Pancreas (tissue), 10 donors: ENCODE measurements at regions not wholly inside any gene's neighbourhood (a gene's known extent, or its start where the extent isn't known, plus 50 kb on each side); places are given as distances from the start of the nearest gene placed in this dataset.

Experiments used
- ATAC-seq, 4 donors: fragments of 200-7000 bp; cut with Tn5 transposase; one replicate each; pipeline versions ENCODE4 v1.8.0 to v1.9.1; 2020; ENCODE audit warnings: mild to moderate bottlenecking in 4 of 4, moderate library complexity in 4 of 4
- DNase-seq, 6 donors: peaks; one replicate each; pipeline ENCODE4 v3.0.0-alpha.2; 2020
- FAIRE-seq: peaks from 2 replicates; lab custom pipeline; 2012; peaks lifted over from hg19 to GRCh38; lab: Jason Lieb, UNC
- H3K27ac ChIP-seq, 4 donors: fragments of 200-600 bp; sonication (generic); 1 replicate in 3 of 4; 2 replicates in 1 of 4; pipeline versions ENCODE4 v1.5.0 to v1.8.0; 2020
- H3K27me3 ChIP-seq, 4 donors: fragments of 200-600 bp; one replicate each; pipeline ENCODE4 v1.8.0; 2021
- H3K36me3 ChIP-seq, 3 donors: fragments of 200-600 bp; sonication (generic) in 1 of 3; one replicate each; pipeline versions ENCODE4 v1.5.0 to v1.8.0; 2020 to 2021
- H3K4me1 ChIP-seq, 3 donors: fragments of 200-600 bp; one replicate each; pipeline ENCODE4 v1.8.0; 2021
- H3K4me3 ChIP-seq, 4 donors: fragments of 200-600 bp; sonication (generic) in 2 of 4; one replicate each; pipeline versions ENCODE4 v1.5.0 to v1.8.0; 2020 to 2021
- H3K9me3 ChIP-seq, 4 donors: fragments of 200-600 bp; one replicate each; pipeline ENCODE4 v1.8.0; 2021
- CTCF ChIP-seq, 4 donors: fragments of 200-600 bp; sonication (generic) in 3 of 4; IDR thresholded peaks; one replicate each; pipeline versions ENCODE4 v1.5.0 to v1.8.0; 2021; ENCODE audit warnings: antibody characterized with exemption in 4 of 4
- WGBS, 2 donors: extraction: QIAGEN DNeasy Blood & Tissue Kit; methylation state at CpG; one replicate each; pipeline ENCODE4 v1.1.7; 2013; 5-methylcytosine and 5-hydroxymethylcytosine counted together
- intact Hi-C, 3 donors: fragments of 100-400 bp; cut with DNase I; formaldehyde crosslinking; loops; one replicate each; pipeline versions ENCODE4 v1.11.1 to v1.14.2; 2022
- donor health status: healthy with polysubstance abuse.
- donor health status: DM: no; HTN: no; CAD: no; lungs with moderate emphysema.
- donor health status: DM: no; HTN: no; CAD: no.
- donor health status: control.
- donor health status: control.
- donor health status: Bipolar disorder and iron deficiency.
- donor health status: DM: yes; HTN: yes; CAD: no.
- donor health status: DM: no; HTN: no; CAD: no.
- donor health status: DM: no; HTN: no; CAD: no.
- donor health status: DM: yes; HTN: yes; CAD: no.

DNA sequence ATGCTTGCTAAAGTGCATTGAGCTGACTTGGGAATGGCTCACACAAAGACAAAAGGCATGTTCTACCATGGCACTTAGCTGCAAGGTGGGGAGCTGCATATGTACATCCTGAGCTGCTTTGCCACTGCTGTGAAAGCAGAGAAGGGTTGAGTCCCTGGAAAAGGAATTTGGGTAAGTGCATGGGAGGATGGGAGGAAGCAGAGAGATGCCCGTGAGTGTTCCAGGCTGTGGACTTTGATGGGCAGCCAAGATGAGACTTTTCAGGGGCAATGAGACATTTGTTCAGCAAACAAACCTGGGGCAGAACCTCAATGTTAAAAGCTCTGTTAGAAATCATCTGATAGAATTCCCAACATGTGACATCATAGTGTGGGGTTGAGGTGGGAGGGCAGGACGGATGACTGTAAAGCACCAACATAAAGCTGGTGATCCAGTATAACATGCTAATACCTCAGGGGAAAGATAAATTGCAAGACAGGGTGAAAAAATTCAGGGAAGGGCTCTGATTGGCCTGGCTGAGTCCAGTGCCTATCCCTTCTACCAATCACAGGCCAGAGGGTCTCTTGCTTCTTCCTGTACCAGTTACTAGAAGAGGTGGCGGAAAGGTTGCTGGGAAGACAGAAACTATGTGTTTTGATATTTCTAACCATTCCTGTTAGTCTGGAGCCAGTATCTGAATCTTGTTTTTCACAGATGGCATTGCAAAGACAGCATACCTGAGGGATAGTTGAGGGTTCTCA lies 163.2 kb downstream of the UTP18 start:
- no peak for ATAC-seq
- 53% methylated on average over 3 of the region's 3 CpGs for WGBS, 2 donors

GRCh38 chr17:51425773-51426172 lies 165.4 kb downstream of the UTP18 start:
- WGBS, 2 donors, result 31 to 50% methylated on average over 1 of the region's 1 CpG
- Histone ChIP-seq H3K4me3 (no peak overlapping the region), H3K9me3 (no peaks in the 10 kb centered on the region), H3K4me1 (no peaks in the 10 kb centered on the region), H3K36me3 (no peaks in the 10 kb centered on the region), H3K27ac (no peak overlapping the region), H3K27me3 (peaks cover 0 to 5% (median 1%) of the 10 kb centered on the region in 4 donors)
- TF ChIP-seq CTCF (IDR thresholded peaks at IDR 0.05), result no peak
- DNase-seq (no peak), FAIRE-seq (no peak), ATAC-seq (no peak)
- intact Hi-C loops, result no loop called here

More for the DNA sequence above, 163.2 kb downstream of the UTP18 start:
- H3K4me3 ChIP-seq, result no peak overlapping the region
- no peaks in the 10 kb centered on the region for H3K9me3 ChIP-seq
- intact Hi-C loops, result no loop called here
- TF ChIP-seq CTCF (IDR thresholded peaks at IDR 0.05), result no peak
- H3K36me3 ChIP-seq, result no peaks in the 10 kb centered on the region
- no peak overlapping the region for H3K27ac ChIP-seq
- DNase-seq (no peak), FAIRE-seq (no peak)
- H3K4me1 ChIP-seq, result no peaks in the 10 kb centered on the region
- peaks cover 0 to 5% (median 1%) of the 10 kb centered on the region in 4 donors for H3K27me3 ChIP-seq

DNA sequence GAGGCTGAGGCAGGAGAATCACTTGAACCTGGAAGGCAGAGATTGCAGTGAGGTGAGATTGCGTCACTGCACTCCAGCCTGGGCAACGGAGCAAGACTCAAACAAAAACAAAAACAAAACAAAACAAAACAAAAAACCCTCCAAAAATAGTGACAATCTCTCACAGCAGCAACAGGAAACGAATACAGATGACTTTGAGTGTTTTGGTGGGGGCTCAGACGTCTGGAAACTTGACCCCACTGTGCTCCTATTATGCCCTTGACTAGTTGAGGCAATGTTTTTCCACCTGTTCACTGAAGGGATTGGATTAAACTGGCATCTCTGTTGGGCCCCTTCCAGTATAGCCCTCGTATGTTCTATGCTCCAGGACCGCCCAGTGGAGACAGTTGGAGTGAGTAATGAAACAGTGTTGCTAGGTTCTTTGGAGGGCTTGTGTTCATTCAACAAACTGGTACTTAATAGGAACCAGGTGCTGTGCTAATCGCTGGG lies 167.0 kb downstream of the UTP18 start:
- Histone ChIP-seq H3K36me3 (no peaks in the 10 kb centered on the region), H3K27me3 (no peaks in the 10 kb centered on the region), H3K4me1 (no peaks in the 10 kb centered on the region), H3K9me3 (no peaks in the 10 kb centered on the region), H3K27ac (no peak overlapping the region), H3K4me3 (no peak overlapping the region)
- WGBS, 2 donors, result 54 to 56% methylated on average over 7 of the region's 7 CpGs
- ATAC-seq, result peak in 3 of 4 donors; percentile 28 to 80 (median 74)
- DNase-seq, result no peak
- TF ChIP-seq CTCF (IDR thresholded peaks at IDR 0.05), result no peak
- no peak for FAIRE-seq
- intact Hi-C loops, result no loop called here

DNA sequence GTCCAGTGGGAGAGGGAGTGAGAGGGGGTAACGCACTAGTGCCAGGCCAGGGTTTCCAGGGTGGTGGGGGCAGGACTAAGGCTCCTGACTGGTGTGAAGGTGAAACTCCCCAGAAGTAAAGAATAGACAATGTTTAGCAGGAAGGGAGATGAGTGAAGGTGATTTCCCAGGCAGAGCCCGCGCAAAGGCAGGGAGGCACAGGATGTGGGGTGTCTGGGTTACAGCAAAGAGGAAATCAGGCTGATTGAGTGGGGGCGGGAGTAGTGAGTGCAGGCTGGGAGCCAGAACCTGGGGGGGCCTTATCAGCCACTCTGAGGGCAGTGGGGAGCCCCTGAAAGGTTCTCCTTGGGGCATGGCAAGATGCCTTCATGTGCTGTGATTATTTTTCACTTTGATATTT lies 167.5 kb downstream of the UTP18 start:
- Histone ChIP-seq H3K27ac (no peak overlapping the region), H3K4me3 (no peak overlapping the region), H3K9me3 (no peaks in the 10 kb centered on the region), H3K27me3 (no peaks in the 10 kb centered on the region), H3K36me3 (no peaks in the 10 kb centered on the region), H3K4me1 (no peaks in the 10 kb centered on the region)
- no peak for DNase-seq
- 56 to 60% methylated on average over 4 of the region's 4 CpGs for WGBS, 2 donors
- intact Hi-C loops, result no loop called here
- no peak for TF ChIP-seq CTCF (IDR thresholded peaks at IDR 0.05)
- FAIRE-seq, result no peak
- peak in 3 of 4 donors; percentile 35 to 67 (median 67) for ATAC-seq
